Endometrium (tissue), 2 donors: ENCODE measurements at regions not wholly inside any gene's neighbourhood (a gene's known extent, or its start where the extent isn't known, plus 50 kb on each side); places are given as distances from the start of the nearest gene placed in this dataset.
A peak's percentile ranks its signal among the peaks of the same experiment; 100 is the strongest.

ENCODE experiments used
- FAIRE-seq: peaks from 2 replicates; lab custom pipeline; 2012; peaks lifted over from hg19 to GRCh38; lab: Jason Lieb, UNC
- donor health status: control.
- donor health status: control.

DNA sequence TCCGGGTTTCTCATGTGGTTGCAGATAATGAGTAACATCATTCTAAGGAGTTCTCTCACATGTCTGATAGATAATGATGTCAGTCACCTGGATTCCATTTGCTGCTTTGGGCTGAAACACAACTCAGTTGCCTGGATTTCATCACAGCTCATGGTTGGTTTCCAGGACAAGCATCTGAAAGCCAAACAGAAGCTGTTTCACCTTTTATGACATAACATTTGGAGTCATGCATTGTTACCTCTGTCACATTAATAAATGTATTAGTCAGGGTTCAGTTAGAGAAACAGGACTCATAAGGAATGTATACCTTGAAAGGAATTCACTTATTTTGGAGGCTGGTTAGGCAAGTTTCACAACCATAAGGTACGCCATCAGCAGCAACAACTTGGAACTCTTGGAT is 251.9 kb upstream of the ATXN7L3B start:
- no peak for FAIRE-seq

DNA sequence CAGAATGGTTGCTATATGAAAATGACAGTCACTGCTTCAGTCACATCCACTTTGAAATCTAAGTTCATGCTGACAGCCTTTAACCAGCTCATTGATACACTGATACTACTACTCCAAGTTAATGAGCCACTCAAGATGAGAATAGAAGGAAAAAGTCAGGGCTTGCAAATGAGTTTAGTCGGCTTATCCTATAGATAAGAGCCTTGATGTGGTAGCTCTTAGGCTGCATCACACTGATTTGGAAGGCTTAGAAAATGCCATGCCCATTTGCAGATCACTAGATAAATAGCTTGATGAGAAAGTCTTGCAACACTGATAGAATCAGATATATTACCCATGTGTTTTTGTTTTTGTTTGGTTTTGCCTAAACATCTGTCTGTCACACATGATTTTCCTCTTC is 251.4 kb upstream of the ATXN7L3B start:
- no peak for FAIRE-seq

DNA sequence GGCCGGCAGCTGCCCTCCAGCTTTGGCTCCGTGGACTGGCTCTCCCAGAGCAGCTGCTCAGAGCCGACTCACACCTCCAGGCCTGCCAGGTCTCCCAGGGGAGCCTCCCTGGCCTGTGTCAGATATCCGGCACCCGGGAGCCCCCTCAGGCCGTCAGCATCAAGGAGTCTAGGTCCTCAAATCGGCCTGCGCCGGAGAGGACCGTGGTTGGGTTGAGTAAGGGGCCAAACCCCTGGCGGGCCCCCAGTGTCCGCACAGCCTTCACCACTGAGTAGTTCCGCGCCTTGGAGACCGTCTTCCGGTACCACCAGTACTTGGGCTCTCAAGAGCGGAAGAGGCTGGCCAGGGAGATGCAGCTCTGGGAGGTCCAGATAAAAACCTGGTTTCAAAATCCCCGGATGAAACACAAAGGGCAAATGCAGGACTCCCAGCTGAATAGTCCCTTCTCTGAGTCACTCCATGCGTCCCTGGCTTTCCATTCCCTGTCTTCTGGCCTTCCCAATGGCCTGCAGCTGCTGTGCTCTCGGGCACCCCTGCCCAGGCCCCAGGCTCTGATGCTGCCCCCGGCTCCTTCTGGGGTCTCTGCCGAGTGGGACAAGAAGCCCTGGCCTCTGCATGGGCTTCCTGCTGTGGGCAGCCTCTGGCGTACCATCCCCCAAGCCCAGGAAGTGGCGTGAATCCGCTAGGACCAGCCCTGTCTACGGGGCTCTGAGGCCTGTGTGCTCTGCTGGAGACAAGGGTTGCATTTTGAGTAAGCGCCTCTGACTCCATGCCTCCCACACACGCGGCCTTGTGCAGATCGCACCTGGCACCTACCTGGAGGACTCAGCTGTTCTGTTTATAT is 245.1 kb upstream of the ATXN7L3B start:
- no peak for FAIRE-seq

DNA sequence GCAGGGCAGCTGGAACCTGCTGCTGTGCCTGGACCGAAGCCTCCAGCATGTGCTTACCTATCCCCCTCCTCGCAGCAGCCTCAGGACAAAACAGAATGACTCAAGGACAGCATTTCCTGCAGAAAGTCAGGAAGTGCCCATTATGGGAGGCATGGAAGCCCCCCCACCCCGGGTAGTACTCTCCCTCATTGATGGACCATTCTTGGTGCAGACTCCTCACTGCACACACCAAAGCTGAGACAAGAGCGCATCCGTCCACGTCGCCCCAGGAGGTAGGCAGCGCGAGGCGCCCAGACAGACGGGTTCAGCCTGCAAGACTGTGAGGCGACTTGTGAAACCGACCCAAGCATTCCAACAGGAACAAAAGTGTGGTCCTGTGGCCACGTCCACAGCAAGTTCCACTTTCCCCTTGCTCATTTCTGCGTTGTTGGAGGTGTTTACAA is 243.9 kb upstream of the ATXN7L3B start:
- no peak for FAIRE-seq

DNA sequence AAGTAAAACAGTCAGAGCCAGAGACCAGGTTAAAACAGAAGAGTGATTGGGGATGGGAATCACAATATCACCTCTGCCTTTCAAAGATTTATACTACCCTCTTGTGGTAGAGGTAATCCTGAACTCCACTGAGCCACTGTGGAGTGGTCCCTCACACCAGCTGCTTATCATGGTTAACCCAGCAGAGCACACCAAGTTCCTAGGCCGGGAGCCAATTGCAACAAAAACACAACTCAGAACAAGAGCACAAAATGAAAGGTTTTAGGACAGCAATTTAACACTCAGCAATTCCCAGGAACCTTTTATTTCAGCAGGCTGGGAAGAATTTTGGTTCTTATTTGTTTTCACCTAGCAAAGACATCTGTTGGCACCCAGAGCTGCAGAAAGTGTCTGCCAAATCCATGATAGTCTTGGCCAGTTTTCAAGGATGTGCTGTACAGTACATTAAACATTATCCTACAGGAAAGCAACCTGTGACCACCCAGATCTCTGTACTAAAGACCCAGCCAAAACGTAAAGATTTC is 220.5 kb upstream of the ATXN7L3B start:
- FAIRE-seq: no peak

DNA sequence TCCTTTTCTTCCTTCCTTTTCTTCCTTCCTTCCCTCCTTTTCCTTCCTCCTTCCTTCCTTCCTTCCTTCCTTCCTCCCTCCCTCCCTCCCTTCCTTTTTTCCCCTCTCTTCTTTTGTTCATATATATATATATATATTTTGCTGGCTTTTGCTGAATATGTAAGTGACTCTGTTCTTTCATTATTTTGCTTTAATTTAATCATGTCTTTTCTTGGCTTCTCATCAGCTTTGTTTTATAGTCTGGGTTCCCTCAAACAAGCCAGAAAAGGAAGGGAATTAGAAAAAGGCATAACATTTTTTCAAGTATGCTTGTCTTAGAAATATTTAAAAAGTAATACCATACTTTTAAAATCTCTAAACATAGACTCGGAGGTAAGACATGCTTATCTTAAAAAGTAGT is 219.9 kb upstream of the ATXN7L3B start:
- no peak for FAIRE-seq

DNA sequence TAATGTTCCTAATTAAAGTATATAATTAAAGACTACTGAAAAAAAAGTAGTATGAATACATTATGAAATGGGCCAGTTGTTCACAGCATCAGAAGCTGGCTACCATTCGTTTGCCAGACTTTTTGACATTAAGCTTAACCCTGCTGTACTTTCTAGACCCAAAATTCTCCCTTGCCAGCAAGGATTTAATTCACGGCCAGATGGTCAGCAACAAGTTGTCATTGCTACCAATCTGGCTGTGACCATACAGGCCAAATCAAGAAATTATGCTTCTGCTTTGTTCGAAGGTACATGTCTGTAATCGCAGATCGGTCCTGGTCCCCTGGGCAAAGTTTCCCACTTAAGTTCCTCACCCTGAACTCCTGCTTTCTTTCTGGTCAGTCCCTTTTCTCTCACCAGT is 217.7 kb upstream of the ATXN7L3B start:
- FAIRE-seq: no peak

DNA sequence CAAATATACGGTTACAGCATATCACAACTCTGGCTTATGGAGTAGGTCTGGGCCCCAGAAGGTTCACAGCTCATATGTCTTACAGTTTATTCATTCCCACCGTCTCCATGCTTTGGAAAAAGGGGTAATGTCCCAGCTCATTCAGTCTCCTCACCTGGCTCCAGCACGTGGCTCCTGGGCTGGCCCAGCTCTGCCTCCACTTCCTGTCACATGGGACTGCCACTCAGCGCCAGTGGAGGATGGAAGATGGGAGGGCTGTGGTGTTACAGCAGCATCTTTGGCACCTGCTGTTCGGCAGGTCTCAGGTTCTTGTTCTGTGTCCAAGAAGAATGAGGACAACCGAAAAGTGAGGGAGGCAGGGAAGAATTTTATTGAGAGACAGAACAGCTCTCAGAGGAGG is 216.3 kb upstream of the ATXN7L3B start:
- FAIRE-seq: no peak

DNA sequence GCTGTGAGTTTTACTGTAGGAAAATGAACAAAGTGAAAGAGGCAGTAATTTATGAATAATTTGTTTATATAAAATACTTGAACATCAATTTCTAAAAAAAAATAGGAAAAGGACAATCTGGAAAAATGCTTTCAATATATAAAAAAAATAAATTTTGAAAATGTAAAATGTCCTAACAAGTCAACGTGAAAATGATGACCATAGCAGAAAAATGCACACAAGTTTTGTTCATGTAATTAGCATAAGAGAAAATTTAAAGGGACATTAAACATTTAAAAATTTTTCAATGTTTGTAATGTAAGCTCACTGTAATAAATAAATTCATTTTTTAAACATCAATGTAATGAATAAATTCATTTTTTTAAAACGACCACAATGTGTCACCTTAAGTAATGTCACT is 214.8 kb upstream of the ATXN7L3B start:
- no peak for FAIRE-seq

DNA sequence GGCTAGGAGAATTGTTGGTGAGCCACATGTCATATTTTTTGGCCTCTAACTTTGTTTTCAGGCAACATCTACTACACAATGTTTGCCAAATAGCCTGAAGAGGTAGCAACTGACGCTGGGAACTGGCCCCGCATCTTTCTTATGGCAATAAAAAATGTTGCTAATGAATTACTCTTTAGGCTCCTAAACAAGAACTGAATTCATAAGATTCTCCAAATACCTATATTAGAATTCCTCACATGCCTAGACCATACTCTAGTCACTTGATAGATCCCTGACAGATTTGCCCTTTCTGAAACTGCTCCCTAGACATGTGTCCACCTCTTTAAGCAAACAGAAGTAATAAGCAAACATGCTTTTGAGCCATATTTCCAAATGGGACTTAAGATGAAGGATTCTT is 209.0 kb upstream of the ATXN7L3B start:
- FAIRE-seq: no peak

DNA sequence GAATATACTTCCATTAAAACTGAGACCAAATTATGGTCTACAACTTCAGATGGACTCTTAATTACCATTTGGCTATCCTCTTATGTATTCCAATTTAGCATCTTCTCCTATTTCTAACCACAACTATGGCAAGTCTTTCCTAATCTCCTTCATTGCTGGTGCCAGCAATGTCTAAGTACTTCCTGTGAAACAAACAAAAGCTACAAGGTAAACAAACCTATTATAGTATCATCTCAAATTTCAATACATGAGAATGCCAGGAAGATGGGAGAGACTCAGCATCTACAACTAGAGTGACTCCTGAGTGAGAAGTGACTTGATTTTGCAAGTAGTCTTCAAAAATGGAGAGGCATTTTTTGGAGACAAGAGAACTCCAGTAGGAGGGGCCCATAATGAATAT is 202.9 kb upstream of the ATXN7L3B start:
- FAIRE-seq: no peak

DNA sequence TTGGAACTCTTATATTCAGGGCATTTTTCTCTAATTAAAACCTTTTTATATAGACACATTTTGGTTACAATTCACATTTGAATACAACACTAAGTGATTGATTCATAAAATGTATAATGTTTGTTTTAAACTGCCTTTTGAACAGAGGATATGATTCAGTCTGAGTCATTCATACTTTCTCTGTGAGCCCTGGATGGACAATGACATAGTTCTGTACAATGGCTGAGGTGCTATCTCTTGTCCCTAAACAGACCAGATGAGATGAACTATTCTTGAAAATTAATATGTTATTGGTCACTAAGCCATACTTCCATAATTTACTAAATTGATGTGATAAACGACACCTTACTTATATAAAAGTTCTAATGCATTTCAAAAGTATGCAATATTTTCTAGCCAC is 199.7 kb upstream of the ATXN7L3B start:
- no peak for FAIRE-seq

DNA sequence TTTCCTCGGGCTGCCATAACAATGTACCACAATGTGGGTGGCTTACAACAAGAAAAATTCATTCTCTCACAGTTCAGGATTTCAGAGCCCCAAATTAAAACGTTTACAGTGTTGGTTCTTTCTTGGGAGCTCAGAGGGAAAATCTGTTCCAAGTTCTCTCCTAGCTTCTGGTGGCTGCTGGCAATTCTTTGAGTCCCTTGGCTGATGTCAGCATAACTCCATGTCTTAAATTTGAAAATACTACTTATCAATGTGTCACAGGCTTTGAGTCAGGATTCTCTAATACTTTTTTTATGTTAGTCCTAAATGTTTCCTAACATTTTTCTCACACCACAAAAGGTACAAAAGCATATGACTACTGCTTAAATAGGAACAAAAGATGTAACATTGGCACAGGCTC is 198.4 kb upstream of the ATXN7L3B start:
- no peak for FAIRE-seq

DNA sequence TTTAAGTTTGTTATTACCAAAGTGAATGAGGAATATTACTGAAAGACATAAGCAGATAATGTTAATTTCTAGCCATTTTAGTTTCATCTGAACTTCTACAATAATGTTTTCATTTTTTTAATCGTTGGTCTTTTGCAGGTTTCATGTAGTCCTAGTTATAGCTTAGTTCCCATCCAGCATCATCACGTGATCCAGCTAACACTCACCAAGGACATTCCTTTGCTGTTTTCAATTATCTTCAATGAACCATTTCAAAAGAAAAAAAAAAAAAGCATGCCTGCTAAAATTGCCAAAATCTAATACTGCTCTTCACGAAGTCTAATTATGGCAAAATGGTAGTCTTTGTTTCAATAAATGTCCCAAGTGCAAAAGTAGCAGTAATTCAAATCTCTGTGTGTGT is 187.7 kb upstream of the ATXN7L3B start:
- FAIRE-seq: peak; percentile 72

DNA sequence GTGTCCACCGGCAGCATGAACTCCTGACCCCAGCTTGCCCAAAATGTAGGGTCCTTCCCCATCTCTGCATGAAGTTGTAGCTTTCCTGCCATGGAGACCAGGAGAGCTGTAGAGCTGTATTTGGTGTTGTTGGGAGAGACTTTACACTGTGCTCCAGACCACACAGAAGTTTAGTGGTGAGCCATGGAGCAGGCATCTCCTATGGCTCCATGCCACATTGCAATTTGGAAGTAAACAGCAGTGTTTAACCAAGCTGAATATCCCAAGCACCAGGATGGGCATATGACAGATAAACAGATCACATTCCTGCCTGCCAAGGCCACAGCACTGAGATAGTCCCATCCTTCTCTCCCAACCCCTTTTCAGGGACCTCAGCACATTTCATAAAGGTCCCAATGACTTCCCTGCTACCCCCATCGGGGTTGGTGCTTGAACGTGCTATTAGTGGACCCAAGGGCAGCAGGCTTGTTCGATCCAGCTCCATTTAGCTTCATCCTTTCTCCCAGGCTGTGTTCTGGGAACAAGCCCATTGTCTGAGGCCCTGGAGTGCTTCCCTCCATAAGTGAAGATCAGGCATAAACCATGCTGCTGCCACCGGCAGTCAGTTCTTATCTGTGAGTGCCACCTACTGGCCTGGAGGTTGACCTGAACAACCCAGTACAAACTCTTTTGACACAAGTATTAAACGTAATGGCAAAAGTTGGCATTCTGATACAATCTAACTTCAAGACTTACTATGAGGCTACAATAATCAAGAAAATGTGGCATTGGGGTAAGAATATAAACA is 172.3 kb upstream of the ATXN7L3B start:
- FAIRE-seq: no peak

DNA sequence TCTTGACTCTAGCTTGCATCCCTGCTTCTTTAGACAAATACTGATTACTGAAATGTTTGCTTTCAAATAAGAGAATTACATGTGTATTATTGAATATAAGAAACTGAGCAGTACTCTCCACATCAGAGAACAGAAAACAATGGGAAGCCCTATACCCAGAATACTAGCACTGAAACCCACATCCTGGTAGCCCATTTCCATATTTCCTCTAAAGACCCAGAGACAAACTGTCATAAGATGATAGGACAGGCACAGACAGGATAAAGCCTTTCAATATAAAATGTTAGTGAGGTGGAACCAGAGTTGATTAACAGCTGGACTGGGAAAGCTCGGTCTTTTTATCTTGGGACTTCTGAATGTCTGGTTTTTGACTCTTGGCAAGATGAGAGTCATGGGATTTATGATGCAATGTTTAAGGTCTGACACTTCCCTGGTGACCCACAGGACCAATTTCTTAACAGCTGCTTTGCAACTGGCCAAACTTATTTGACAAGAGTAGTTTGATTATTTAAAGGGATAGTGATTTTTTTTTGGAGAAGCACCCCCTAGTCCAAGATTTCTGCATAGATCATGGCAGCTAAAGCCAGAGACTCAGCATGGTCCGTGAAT is 166.9 kb upstream of the ATXN7L3B start:
- FAIRE-seq: no peak

DNA sequence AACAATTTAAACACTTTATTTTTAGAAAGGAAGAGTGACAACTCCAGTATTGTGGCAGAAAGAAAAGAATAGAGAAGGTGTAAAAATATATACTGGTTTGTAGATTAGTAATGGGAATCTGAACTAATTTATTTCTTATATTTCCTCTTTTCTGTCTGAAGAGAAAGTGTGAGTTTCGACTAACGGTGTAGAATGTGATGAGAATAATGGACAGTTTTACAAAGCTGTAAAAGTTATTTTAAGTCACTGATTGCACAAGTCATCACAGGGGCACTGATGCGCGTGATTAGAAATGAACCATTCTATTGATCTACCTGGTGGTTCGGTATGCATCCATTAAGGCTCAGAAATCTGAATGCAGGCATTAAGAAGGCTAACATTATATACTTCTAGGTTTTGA is 158.5 kb upstream of the ATXN7L3B start:
- FAIRE-seq: no peak

DNA sequence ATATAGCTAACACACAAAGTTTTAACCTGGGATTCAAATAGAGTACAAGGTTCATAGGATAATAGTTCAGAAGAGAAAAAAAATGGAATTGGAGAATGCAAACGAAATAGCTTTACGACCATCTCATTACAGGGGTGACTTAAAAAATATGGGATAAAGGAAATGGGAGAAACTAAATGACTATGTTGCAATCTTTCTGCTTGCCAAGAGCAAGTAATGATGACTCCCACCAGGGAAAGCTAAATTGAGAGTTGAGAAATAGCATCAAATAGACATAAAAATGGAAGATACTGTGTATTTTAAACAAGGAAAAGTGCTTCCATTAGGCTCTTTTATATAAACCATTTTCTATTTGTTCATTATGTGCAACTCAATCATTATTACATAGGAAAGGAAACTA is 155.7 kb upstream of the ATXN7L3B start:
- FAIRE-seq: no peak

DNA sequence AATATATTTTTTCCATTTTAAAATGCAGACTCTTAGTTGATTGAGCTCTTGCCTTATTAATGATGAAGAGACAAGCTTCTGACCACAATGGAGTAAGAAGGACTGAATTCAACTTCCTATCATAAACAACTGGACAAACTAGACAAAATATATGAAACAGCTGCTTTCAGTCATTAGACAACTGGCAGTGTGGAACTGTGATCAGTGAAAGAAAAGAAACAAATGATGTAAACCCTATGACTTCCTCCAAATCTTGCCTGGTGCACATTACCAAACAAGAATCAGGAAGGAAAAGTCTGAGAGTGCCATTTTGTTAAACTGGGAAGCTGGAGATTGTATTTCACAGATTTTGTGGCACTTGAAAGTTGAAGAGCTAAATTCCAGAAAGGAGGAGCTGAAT is 154.7 kb upstream of the ATXN7L3B start:
- FAIRE-seq: no peak

DNA sequence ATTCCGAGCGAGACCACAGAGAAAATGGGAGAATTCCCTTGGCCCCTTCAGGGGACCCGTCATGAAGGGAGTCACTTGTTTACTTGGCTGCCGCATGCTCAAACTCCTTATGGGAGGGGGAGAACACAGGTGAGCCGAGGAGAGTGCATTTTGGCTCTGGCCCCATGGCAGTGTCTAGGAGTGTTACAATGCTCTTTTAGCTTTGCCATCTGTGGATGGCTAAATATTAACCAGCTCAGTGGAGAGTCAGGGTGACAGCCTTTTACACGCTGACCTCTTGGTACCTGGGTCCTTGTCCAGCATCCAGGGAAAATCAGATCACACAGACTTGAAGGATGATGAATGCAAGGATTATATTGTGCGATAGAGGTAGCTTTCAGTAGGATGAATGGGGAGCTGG is 146.4 kb upstream of the ATXN7L3B start:
- no peak for FAIRE-seq

DNA sequence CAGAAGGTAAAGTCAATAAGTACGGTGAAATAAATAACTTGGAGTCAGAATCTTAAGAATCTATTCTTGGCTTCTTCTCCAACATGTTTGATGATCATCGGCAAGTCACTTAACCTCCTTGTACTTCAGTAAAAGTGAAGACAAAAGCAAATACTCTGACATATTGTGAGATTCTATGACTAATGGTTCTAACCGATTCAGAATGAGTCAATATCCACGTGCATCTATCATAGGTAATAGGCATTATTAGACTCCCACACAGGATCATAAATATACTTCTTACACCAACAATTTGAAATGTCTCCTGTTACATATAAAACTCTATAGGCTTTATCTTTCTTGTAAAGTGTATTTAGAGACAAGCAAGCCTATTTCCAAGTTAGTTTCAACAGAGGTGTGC is 144.4 kb upstream of the ATXN7L3B start:
- no peak for FAIRE-seq

DNA sequence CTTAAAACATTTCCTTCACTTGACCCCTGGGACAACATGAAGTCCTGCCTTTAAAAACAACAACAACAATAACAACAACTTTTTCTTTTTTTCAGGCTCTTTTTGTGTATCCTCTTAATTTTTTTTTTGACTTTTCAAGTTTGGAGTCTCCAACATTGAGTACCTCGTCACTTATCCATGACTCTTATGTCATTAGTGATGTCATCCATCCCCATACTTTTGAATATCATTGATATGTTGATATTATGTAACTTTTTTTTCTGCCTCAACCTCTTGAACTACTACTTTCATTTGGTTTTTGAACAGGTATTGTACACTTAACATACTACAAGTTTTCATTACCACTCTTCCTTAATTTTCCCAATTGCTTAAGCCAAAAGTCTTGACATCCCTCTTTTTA is 143.0 kb upstream of the ATXN7L3B start:
- FAIRE-seq: no peak

DNA sequence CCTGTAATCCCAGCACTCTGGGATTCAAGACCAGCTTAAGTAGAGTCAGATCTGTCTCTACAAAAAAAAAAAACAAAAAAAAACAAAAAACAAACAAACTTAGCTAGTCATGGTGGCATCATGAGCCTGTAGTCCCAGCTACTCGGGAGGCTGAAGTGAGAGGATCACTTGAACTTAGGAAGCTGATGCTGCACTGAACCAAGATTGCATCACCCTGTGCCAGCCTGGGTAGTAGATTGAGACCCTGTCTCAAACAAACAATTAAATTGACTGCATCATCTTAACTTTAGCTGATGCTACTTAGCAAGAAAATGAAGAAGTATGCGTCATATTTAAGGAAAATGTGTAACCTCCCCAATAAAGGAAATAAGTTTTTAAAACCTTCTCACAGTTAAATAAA is 136.6 kb upstream of the ATXN7L3B start:
- FAIRE-seq: no peak
